Lower lobe of right lung (tissue), 2 donors: ENCODE measurements at regions not wholly inside any gene's neighbourhood (a gene's known extent, or its start where the extent isn't known, plus 50 kb on each side); places are given as distances from the start of the nearest gene placed in this dataset.
"Not testable (repeated sequence)": the region's sequence is repeated elsewhere in the genome, so short reads cannot be mapped to it uniquely, and the experiment has no call there.

Experiments used
- ATAC-seq, 2 donors: fragments of 200-7000 bp; cut with Tn5 transposase; one replicate each; pipeline ENCODE4 v1.9.1; 2020 to 2022; ENCODE audit warnings: mild to moderate bottlenecking in 2 of 2, moderate library complexity in 2 of 2
- DNase-seq: peaks from one replicate; pipeline ENCODE4 v3.0.0-alpha.2; 2020
- H3K27ac ChIP-seq: fragments of 200-600 bp; one replicate; pipeline ENCODE4 v1.8.0; 2022
- H3K27me3 ChIP-seq: fragments of 200-600 bp; one replicate; pipeline ENCODE4 v1.8.0; 2022; ENCODE audit warnings: low read depth
- H3K36me3 ChIP-seq: fragments of 200-600 bp; one replicate; pipeline ENCODE4 v1.8.0; 2022; ENCODE audit warnings: mild to moderate bottlenecking
- H3K4me1 ChIP-seq: fragments of 200-600 bp; one replicate; pipeline ENCODE4 v1.8.0; 2022
- H3K4me3 ChIP-seq: fragments of 200-600 bp; one replicate; pipeline ENCODE4 v1.8.0; 2022; ENCODE audit warnings: mild to moderate bottlenecking
- H3K9me3 ChIP-seq: fragments of 200-600 bp; one replicate; pipeline ENCODE4 v1.8.0; 2022
- intact Hi-C: fragments of 100-400 bp; cut with DNase I; formaldehyde crosslinking; loops from one replicate; pipeline ENCODE4 v1.11.0; 2022
- TF ChIP-seq, protein P1 (sequence below): fragments of 200-600 bp; IDR thresholded peaks from one replicate; pipeline ENCODE4 v1.8.0; 2022; ENCODE audit warnings: antibody characterized with exemption, mild to moderate bottlenecking
- donor health status: DM: no; HTN: yes; CAD: no; lungs with severe emphysema.

DNA sequence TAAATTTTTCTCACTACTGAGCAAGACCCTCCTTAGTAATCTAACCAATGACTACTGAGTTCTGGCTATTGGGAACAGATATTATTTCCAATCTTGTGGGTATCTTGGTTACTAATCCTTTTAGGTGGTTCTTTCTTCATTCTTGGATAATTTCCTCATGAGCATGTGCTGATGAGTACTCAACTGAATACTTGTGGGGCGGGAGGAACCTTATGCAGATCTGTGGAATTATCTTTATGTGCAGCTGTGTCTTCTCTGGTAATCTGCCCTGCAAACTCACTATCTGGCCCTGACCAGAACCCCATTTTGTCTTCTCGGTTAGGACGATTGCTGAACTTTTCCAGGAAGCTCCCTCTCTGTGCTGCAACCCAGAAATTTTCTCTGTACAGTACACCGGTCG is 89.7 kb upstream of the TRPC4 start:
- intact Hi-C loops, result no loop called here
- ATAC-seq (no peak), DNase-seq (no peak)
- no peaks in the 10 kb centered on the region for H3K36me3 ChIP-seq
- H3K9me3 ChIP-seq, result no peaks in the 10 kb centered on the region
- TF ChIP-seq, protein P1, sequence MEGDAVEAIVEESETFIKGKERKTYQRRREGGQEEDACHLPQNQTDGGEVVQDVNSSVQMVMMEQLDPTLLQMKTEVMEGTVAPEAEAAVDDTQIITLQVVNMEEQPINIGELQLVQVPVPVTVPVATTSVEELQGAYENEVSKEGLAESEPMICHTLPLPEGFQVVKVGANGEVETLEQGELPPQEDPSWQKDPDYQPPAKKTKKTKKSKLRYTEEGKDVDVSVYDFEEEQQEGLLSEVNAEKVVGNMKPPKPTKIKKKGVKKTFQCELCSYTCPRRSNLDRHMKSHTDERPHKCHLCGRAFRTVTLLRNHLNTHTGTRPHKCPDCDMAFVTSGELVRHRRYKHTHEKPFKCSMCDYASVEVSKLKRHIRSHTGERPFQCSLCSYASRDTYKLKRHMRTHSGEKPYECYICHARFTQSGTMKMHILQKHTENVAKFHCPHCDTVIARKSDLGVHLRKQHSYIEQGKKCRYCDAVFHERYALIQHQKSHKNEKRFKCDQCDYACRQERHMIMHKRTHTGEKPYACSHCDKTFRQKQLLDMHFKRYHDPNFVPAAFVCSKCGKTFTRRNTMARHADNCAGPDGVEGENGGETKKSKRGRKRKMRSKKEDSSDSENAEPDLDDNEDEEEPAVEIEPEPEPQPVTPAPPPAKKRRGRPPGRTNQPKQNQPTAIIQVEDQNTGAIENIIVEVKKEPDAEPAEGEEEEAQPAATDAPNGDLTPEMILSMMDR, result no peak
- H3K4me3 ChIP-seq, result no peak overlapping the region
- no peak overlapping the region for H3K27ac ChIP-seq
- H3K27me3 ChIP-seq, result no peaks in the 10 kb centered on the region
- no peaks in the 10 kb centered on the region for H3K4me1 ChIP-seq

DNA sequence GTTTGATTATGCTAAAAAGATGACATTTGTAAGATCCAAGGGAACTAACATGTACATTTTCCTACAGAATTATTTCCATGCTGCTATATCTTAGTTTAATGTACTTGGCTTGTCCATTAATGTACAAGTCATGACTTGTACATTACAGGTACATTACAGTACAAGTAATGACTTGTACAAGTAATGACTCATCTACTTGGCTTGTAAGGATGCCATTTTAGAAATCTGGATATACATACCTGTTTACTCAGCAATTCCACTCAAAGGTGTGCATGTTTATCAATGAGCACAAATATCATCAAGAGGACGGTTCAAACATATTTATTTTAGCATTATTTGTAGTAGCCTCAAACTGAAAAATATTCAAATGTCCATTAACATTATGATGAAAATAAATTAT is 87.0 kb upstream of the TRPC4 start:
- Histone ChIP-seq H3K4me1 (no peaks in the 10 kb centered on the region), H3K27ac (no peak overlapping the region), H3K27me3 (no peaks in the 10 kb centered on the region), H3K36me3 (no peaks in the 10 kb centered on the region), H3K9me3 (no peaks in the 10 kb centered on the region), H3K4me3 (no peak overlapping the region)
- ATAC-seq (no peak), DNase-seq (no peak)
- TF ChIP-seq, protein P1, result no peak
- intact Hi-C loops, result no loop called here

DNA sequence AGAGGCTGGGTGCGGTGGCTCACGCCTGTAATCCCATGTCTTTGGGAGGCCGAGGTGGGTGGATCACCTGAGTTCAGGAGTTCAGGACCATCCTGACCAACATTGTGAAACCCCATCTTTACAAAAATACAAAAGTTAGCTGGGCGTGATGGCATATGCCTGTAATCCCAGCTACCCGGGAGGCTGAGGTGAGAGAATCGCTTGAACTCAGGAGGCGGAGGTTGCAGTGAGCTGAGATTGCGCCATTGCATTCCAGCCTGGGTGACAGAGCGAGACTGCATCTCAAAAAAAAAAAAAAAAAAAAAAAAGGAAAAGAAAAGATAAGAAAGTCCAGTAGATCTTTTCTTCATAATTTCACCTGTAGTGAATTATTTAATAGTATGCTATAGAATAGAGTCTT is 85.0 kb upstream of the TRPC4 start:
- H3K36me3 ChIP-seq, ATAC-seq, H3K4me1 ChIP-seq, intact Hi-C loops, H3K4me3 ChIP-seq, DNase-seq, H3K27ac ChIP-seq, H3K9me3 ChIP-seq, H3K27me3 ChIP-seq: not testable (repeated sequence)

DNA sequence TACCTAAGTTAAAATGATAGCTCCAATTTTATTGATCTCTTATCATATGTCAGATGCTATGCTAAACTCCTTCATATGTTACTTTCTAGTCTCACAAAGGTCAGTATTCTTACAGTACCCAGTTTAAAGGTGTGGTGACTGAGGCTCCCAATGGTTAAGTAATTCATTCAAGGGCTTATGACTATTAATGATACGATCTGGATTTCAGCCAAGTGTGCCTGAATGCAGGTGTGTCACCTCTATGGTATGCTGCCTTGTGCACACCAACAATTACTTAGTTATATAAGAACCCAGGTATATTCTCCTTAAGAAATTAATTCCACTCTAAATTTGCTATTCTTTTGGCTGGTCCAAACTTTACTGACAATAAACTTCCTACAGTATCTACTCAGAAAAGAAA is 84.6 kb upstream of the TRPC4 start:
- no peaks in the 10 kb centered on the region for H3K27me3 ChIP-seq
- no peaks in the 10 kb centered on the region for H3K9me3 ChIP-seq
- no peak overlapping the region for H3K27ac ChIP-seq
- H3K36me3 ChIP-seq, result no peaks in the 10 kb centered on the region
- TF ChIP-seq, protein P1, result no peak
- DNase-seq (no peak), ATAC-seq (no peak)
- intact Hi-C loops, result no loop called here
- H3K4me3 ChIP-seq, result no peak overlapping the region
- no peaks in the 10 kb centered on the region for H3K4me1 ChIP-seq

DNA sequence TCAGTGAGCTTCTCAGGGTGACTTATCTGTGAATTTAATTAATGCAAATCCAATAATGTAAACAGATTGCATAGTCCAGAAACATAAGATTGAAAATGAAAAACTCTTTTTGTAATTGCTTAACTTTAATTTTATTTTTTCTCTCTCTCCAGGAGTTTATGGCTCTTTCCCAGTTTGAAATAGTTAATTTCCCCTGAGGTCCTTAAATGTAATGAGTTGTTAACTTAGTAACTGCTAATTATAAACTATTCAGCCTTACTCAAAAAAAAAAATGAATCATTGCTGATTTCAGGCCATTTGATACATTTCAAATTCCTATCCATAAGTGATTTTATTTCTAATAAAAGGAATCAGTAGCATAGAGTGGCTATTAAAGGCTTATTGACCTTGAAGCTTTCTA is 84.1 kb upstream of the TRPC4 start:
- intact Hi-C loops, result no loop called here
- no peaks in the 10 kb centered on the region for H3K27me3 ChIP-seq
- ATAC-seq (no peak), DNase-seq (no peak)
- H3K9me3 ChIP-seq, result no peaks in the 10 kb centered on the region
- no peaks in the 10 kb centered on the region for H3K4me1 ChIP-seq
- H3K36me3 ChIP-seq, result no peaks in the 10 kb centered on the region
- TF ChIP-seq, protein P1, result no peak
- no peak overlapping the region for H3K4me3 ChIP-seq
- H3K27ac ChIP-seq, result no peak overlapping the region

DNA sequence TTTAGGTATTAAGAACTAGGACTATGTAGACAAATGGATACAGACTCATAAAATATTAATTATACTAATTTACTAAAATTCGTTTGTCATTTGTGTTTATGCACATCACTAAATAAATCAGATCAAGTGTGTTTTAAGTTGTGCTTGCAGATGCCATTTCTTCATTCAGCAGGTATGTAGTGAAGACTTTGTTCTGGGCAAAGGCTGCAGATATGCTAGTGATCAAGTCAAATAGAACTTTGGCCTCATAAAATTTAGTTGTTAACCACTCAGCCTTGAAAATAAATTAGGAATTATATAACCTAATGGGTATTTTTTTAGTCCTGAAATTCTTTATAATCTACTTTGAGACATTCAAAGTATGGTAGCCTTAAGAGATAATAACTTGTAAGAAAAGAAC is 80.4 kb upstream of the TRPC4 start:
- Histone ChIP-seq H3K9me3 (no peaks in the 10 kb centered on the region), H3K27ac (no peak overlapping the region), H3K36me3 (no peaks in the 10 kb centered on the region), H3K4me1 (no peaks in the 10 kb centered on the region), H3K4me3 (no peak overlapping the region), H3K27me3 (no peaks in the 10 kb centered on the region)
- intact Hi-C loops, result no loop called here
- DNase-seq (no peak), ATAC-seq (no peak)
- TF ChIP-seq, protein P1, result no peak
